IMR-90 (cell line): ENCODE measurements at regions not wholly inside any gene's neighbourhood (a gene's known extent, or its start where the extent isn't known, plus 50 kb on each side); places are given as distances from the start of the nearest gene placed in this dataset.
"Not testable (repeated sequence)": the region's sequence is repeated elsewhere in the genome, so short reads cannot be mapped to it uniquely, and the experiment has no call there.

Experiments used
- CEBPB ChIP-seq: IDR thresholded peaks from 2 replicates; pipeline ENCODE4 v1.6.1; 2012; ENCODE audit warnings: low read depth, low read length, improper control_type of control experiment
- CTCF ChIP-seq: conservative IDR thresholded peaks from 2 replicates; pipeline ENCODE4 v1.5.1; 2012; ENCODE audit warnings: mild to moderate bottlenecking, low read depth, low read length, improper control_type of control experiment
- NFE2L2 ChIP-seq: fragments of 150-350 bp; IDR thresholded peaks from 2 replicates; pipeline ENCODE4 v1.6.1; 2016; ENCODE audit warnings: low read depth, mild to moderate bottlenecking, low read length
- POLR2A ChIP-seq: IDR thresholded peaks from 2 replicates; pipeline ENCODE4 v1.6.1; 2012; ENCODE audit warnings: mild to moderate bottlenecking, low read depth, low read length
- RAD21 ChIP-seq: IDR thresholded peaks from 2 replicates; pipeline ENCODE4 v1.6.1; 2012; ENCODE audit warnings: low read length, improper control_type of control experiment

GRCh38 chr14:106348873-106349540, 822.6 kb downstream of the TMEM121 start:
- not testable (repeated sequence) for TF ChIP-seq CTCF, POLR2A, RAD21, NFE2L2, CEBPB
